ENCODE measurements at regions not wholly inside any gene's neighbourhood (a gene's known extent, or its start where the extent isn't known, plus 50 kb on each side); places are given as distances from the start of the nearest gene placed in this dataset.

DNA sequence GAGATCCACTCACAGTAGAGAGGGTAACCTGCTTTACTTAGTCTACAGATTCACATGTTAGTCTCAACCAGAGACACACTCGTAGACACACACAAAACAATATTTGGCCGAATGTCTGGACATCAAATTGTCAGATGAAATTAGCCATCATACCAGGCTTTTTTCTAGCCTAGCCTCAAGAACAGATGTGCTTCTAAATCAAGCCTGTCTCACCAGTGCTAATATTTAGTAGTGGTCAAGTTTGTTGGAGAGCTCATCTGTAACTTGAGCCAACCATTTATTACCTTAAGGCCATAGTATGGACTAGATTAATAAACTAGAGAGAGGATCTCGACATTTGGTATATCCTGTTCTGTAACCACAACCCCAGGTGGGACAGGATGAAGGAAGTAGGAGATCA, 1118.8 kb upstream of the MAP3K7 start:
- TF ChIP-seq TAF1 (IDR thresholded peaks at IDR 0.05; ENCODE audit: borderline replicate concordance, low read depth, low read length) = no peak
- TF ChIP-seq POLR2AphosphoS5 (IDR thresholded peaks at IDR 0.05; ENCODE audit: low read depth, low read length) = no peak
